ENCODE measurements at regions not wholly inside any gene's neighbourhood (a gene's known extent, or its start where the extent isn't known, plus 50 kb on each side); places are given as distances from the start of the nearest gene placed in this dataset.

- no peak overlapping the region for H3K4me3 ChIP-seq (ENCODE audit: low read depth in 1 of 3, low read length in 3 of 3)
- H3K27ac ChIP-seq (ENCODE audit: low read depth in 1 of 2, low read length in 2 of 2) = no peak overlapping the region
- DNase-seq (ENCODE audit: low spot score) = no peak
- no peak for TF ChIP-seq CTCF (IDR thresholded peaks at IDR 0.05; ENCODE audit: low read depth, low read length, missing input control)
- TF ChIP-seq JUND (IDR thresholded peaks at IDR 0.05) = no peak
- TF ChIP-seq FOXA1 (IDR thresholded peaks at IDR 0.05) = no peak
- TF ChIP-seq MAX (IDR thresholded peaks at IDR 0.05) = no peak
- no peak for TF ChIP-seq ZBTB33 (IDR thresholded peaks at IDR 0.05)
- no peak for TF ChIP-seq YY1 (IDR thresholded peaks at IDR 0.05)
- no peak for TF ChIP-seq RXRA (IDR thresholded peaks at IDR 0.05)
- TF ChIP-seq RAD21 (IDR thresholded peaks at IDR 0.05) = no peak
- TF ChIP-seq SP1 (IDR thresholded peaks at IDR 0.05) = no peak
- TF ChIP-seq HNF4G (IDR thresholded peaks at IDR 0.05) = no peak
- no peak for TF ChIP-seq GABPA (IDR thresholded peaks at IDR 0.05 in 1 of 2, conservative IDR thresholded peaks at IDR 0.05 in 1 of 2)
- no peak for TF ChIP-seq NR2F2 (IDR thresholded peaks at IDR 0.05)
- no peak for TF ChIP-seq ATF3 (IDR thresholded peaks at IDR 0.05)
- no peak for TF ChIP-seq HNF4A (conservative IDR thresholded peaks at IDR 0.05)
- H3K4me1 ChIP-seq (ENCODE audit: control insufficient read depth in 4 of 4, insufficient read depth in 4 of 4, low read length in 3 of 4) = no peaks in the 10 kb centered on the region
- no peaks in the 10 kb centered on the region for H3K36me3 ChIP-seq (ENCODE audit: control insufficient read depth in 4 of 4, insufficient read depth in 3 of 4, low read depth in 1 of 4, low read length in 3 of 4)
- no peaks in the 10 kb centered on the region for H3K9me3 ChIP-seq (ENCODE audit: control insufficient read depth in 4 of 4, low read length in 3 of 4)
- 67% methylated on average over 3 of the region's 3 CpGs for WGBS
- H3K27me3 ChIP-seq (ENCODE audit: control insufficient read depth in 4 of 4, insufficient read depth in 4 of 4, low read length in 3 of 4) = no peaks in the 10 kb centered on the region
- no peak overlapping the region for H3K9ac ChIP-seq (ENCODE audit: low read depth in 1 of 2, low read length in 2 of 2)
Measured at GRCh38 chr3:16720367-16720940, 115.2 kb upstream of the DAZL start.

- DNase-seq (ENCODE audit: low spot score) = no peak
- no peaks in the 10 kb centered on the region for H3K4me1 ChIP-seq (ENCODE audit: control insufficient read depth in 4 of 4, insufficient read depth in 4 of 4, low read length in 3 of 4)
Measured at GRCh38 chr3:16721494-16721893, 116.3 kb upstream of the DAZL start.

More at GRCh38 chr3:16721494-16721893, 116.3 kb upstream of the DAZL start:
- H3K27me3 ChIP-seq (ENCODE audit: control insufficient read depth in 4 of 4, insufficient read depth in 4 of 4, low read length in 3 of 4) = no peaks in the 10 kb centered on the region
- H3K27ac ChIP-seq (ENCODE audit: low read depth in 1 of 2, low read length in 2 of 2) = no peak overlapping the region
- 81% methylated on average over 3 of the region's 3 CpGs for WGBS
- H3K36me3 ChIP-seq (ENCODE audit: control insufficient read depth in 4 of 4, insufficient read depth in 3 of 4, low read depth in 1 of 4, low read length in 3 of 4) = no peaks in the 10 kb centered on the region
- H3K9ac ChIP-seq (ENCODE audit: low read depth in 1 of 2, low read length in 2 of 2) = no peak overlapping the region
- TF ChIP-seq REST (IDR thresholded peaks at IDR 0.05) (no peak), SP1 (IDR thresholded peaks at IDR 0.05) (no peak), ZBTB33 (IDR thresholded peaks at IDR 0.05) (no peak), GABPA (IDR thresholded peaks at IDR 0.05 in 1 of 2, conservative IDR thresholded peaks at IDR 0.05 in 1 of 2) (no peak), FOXA2 (IDR thresholded peaks at IDR 0.05) (no peak), RAD21 (IDR thresholded peaks at IDR 0.05) (no peak), TAF1 (conservative IDR thresholded peaks at IDR 0.05) (no peak), ATF3 (IDR thresholded peaks at IDR 0.05) (no peak), JUND (IDR thresholded peaks at IDR 0.05) (no peak), MAX (IDR thresholded peaks at IDR 0.05) (no peak), NR2F2 (IDR thresholded peaks at IDR 0.05) (no peak), HNF4G (IDR thresholded peaks at IDR 0.05) (no peak)
- peaks cover 0 to 4% (median 0%) of the 10 kb centered on the region in 4 donors for H3K9me3 ChIP-seq (ENCODE audit: control insufficient read depth in 4 of 4, low read length in 3 of 4)
- H3K4me3 ChIP-seq (ENCODE audit: low read depth in 1 of 3, low read length in 3 of 3) = no peak overlapping the region

Data from liver (tissue), 8 donors.